ENCODE measurements at regions not wholly inside any gene's neighbourhood (a gene's known extent, or its start where the extent isn't known, plus 50 kb on each side); places are given as distances from the start of the nearest gene placed in this dataset.
"Not testable (repeated sequence)": the region's sequence is repeated elsewhere in the genome, so short reads cannot be mapped to it uniquely, and the experiment has no call there.

- DNase-seq (ENCODE audit: low read depth): no peak
Measured at GRCh38 chrX:7385131-7385530, 237.2 kb upstream of the PUDP start.

DNA sequence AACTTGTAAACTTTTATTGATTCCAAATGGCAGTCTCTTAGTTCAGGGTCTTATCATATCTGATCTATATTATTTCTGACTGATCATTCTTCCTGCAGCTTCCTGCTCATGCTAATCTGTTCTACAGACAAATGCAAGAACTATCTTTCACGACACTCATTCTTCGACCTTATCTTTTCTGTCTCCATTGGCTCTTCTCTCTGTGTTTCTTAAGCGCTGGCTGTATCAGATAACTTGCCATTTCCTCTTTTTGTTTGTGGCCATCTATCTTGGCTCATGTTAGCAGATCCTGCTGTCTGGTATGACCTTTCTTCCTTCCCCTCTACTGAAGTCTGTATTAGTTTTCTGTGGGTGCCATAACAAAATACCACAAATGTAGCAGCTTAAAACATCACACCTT is 230.5 kb upstream of the PUDP start:
- DNase-seq (ENCODE audit: low read depth): no peak

GRCh38 chrX:7372825-7373525 is 225.0 kb upstream of the PUDP start:
- DNase-seq (ENCODE audit: low read depth): peak; percentile 66

GRCh38 chrX:7362111-7362510 is 214.2 kb upstream of the PUDP start:
- no peak for DNase-seq (ENCODE audit: low read depth)

- peak; percentile 24 for DNase-seq (ENCODE audit: low read depth)
Measured at GRCh38 chrX:7351926-7352325, 204.0 kb upstream of the PUDP start.

- DNase-seq (ENCODE audit: low read depth): no peak
Measured at GRCh38 chrX:7347465-7347864, 199.5 kb upstream of the PUDP start.

GRCh38 chrX:7346021-7346420 is 198.1 kb upstream of the PUDP start:
- peak; percentile 58 for DNase-seq (ENCODE audit: low read depth)

GRCh38 chrX:7343181-7343580 is 195.2 kb upstream of the PUDP start:
- peak; percentile 16 for DNase-seq (ENCODE audit: low read depth)

DNA sequence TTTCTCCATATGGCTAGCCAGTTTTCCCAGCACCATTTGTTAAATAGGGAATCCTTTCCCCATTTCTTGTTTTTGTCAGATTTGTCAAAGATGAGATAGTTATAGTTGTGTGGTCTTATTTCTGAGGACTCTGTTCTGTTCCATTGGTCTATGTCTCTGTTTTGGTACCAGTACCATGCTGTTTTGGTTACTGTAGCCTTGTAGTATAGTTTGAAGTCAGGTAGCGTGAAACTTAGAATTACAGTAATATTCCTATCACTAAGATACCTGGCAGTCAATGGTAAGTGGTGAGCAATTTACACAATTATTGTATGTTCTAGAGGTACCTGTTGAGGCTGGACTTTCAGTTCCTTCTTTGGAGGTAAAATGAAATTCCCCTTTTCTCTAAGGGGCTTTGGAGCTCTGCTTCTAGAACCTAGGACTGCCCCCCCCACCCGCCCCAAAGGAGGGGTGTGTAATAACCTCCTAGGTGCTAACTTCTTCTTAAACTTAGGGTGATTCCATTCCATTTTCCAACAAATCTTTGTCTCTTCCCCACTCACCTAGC is 187.9 kb upstream of the PUDP start:
- not testable (repeated sequence) for DNase-seq (ENCODE audit: low read depth)

GRCh38 chrX:7334253-7334935 is 186.4 kb upstream of the PUDP start:
- peak; percentile 87 for DNase-seq (ENCODE audit: low read depth)

DNA sequence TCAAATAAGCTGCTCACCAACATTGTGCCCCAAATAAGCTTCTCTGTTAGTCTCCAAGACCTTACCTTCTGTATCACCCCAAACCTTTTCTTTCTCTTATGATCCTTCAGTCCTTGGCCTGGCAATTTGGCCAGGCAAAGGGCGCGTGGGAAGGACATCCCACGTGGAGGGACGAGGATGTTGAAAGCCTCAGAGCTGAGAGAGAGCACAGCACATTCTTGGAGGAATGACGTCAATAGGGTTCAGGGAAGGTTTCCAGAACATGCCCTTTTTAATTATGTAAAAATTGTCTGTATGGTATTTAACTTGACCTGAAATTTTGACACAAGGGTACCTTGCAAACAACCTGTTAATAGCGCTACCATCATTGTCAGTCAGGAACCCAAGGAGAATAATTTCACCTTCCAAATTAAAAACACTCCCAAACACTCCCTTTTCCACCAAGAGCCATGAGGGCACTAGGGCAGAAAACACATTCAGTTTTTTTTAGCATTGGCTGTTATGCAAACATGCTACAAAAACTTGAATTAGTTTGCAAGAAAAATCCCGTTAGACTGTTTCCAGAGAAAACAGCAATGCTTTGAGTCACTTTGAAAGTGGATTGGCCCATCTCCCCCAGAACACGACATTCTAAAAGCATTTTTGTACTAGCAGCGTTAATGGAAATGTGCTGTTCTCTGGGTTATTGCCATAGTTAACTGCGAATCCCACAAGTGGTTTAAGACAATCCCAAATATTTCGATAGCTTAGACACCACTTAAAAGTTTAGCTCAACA is 183.2 kb upstream of the PUDP start:
- peak; percentile 96 for DNase-seq (ENCODE audit: low read depth)

- peak; percentile 78 for DNase-seq (ENCODE audit: low read depth)
Measured at GRCh38 chrX:7330556-7330955, 182.6 kb upstream of the PUDP start.

GRCh38 chrX:7318661-7319060 is 170.7 kb upstream of the PUDP start:
- DNase-seq (ENCODE audit: low read depth): no peak

GRCh38 chrX:7318241-7318640 is 170.3 kb upstream of the PUDP start:
- peak; percentile 48 for DNase-seq (ENCODE audit: low read depth)

GRCh38 chrX:7316887-7317286 is 168.9 kb upstream of the PUDP start:
- peak; percentile 81 for DNase-seq (ENCODE audit: low read depth)

GRCh38 chrX:7316280-7316679 is 168.3 kb upstream of the PUDP start:
- peak; percentile 23 for DNase-seq (ENCODE audit: low read depth)

GRCh38 chrX:7314425-7314824 is 166.5 kb upstream of the PUDP start:
- no peak for DNase-seq (ENCODE audit: low read depth)

DNA sequence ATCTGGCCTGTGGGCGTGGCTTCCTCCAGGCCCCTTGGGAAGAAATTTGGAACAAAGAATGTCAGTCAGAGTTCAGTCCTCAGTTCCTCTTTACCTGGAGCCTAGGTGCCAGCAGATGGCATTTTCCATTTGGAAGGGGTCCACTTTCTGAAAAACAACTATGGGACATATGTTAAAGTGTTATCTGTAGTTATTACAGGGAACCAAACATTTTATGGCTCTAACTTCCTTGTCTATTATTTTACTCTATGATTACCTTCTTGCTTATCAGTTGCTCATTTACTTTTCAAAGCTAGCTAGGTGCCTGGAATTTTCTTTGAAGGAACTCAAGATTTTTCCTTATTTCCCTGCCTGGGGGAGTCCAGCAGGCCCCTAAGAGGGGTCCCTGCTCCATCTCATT is 159.8 kb upstream of the PUDP start:
- DNase-seq (ENCODE audit: low read depth): no peak

DNA sequence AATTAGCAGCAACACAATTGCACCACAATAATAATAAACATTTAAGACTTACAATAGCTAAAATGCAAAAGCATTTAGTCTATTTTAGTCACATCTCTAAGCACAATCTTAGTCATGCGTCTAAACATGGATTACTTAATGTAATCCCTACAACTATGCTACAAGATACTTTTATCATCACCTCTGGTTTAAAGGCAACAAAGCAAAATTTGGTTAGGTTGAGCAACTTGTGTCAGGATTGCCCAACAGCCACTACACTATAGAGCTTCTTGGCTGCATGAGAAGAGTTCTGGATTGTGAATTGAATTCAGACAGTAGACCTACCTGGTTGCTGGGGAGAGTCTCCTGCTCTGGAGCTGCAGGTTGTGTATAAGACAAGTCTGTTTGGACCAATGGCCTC is 146.5 kb upstream of the PUDP start:
- peak; percentile 64 for DNase-seq (ENCODE audit: low read depth)

DNA sequence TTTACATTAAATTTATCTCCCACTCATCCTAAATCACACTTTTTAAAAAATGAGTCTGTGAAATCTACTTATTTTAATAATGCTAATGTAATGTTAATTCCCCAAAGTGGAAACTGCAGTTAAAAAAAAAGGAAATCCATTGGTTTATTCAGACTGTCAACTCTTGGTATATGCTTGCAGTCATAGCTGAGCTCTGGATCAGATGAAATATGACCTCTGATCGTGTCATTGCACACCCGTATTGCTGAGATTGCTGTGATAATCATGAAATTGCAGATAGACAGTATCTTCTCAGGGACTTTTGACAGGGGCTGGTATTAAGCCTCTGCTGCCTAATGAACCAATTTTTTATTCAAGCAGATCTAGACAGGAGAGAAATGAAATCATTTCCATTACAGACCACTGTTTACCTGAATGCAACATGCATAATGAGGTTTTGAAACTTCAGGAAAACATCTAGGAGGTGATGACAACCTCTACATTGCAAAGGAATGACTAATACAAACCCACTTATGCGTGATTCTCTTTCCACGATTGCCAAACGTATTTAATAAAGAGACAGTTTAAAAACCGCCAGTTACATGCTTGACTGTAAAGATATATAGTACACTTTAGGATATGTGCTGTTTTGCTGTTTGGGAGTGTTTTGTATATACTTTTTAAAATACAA is 138.3 kb upstream of the PUDP start:
- DNase-seq (ENCODE audit: low read depth): no peak

DNA sequence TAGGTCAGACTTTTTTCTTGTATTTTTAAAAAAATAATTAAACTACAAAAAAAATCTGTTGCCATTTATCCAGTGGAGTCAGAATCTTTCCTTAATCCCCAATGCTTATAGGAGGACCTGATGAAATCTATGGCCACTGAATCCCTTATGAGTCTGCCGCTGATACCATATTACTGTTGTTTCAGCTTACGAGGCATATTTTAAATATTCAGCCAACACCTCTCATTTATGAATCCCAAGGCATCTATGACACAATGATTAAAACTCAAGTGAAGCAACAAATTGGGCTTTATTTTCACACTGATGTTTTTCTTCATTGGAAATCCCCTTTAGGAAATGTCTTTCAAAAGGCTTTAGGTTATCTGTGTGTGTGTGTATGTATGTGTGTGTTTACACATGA is 137.8 kb upstream of the PUDP start:
- no peak for DNase-seq (ENCODE audit: low read depth)

DNA sequence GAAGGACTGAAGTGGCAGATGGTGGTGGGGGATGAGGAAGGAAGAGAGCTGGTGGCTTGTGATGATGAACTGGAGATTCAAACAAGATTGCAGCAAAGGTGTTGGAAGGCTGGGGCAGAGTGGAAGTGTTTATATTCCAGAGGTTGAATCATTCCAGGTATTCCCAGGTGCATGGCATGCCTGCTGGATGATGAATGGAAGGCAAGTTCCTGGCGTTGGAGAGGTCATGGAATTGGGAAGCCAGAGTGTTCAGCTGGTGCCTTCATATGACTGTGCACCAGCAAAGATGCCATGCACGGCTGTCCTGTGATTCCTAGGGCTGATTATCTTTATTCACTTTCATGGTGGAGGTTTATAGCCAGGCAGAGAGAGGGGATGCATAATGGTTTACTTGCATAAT is 135.8 kb upstream of the PUDP start:
- no peak for DNase-seq (ENCODE audit: low read depth)

Measured in fibroblast of gingiva (primary cell).